Omental fat pad (tissue), 3 donors: ENCODE measurements at regions not wholly inside any gene's neighbourhood (a gene's known extent, or its start where the extent isn't known, plus 50 kb on each side); places are given as distances from the start of the nearest gene placed in this dataset.

Experiments
- ATAC-seq: fragments of 150-250 bp; one replicate; pipeline ENCODE4 v1.9.1; 2016; ENCODE audit warnings: mild to moderate bottlenecking, moderate library complexity; ENCODE audit not compliant: low FRiP score
- DNase-seq: peaks from one replicate; pipeline ENCODE4 v3.0.0-alpha.2; 2019; ENCODE audit warnings: low spot score
- CTCF ChIP-seq, 3 donors: fragments of 450-650 bp; IDR thresholded peaks; one replicate each; pipeline ENCODE4 v1.5.1; 2016 to 2017; ENCODE audit warnings: antibody characterized with exemption in 3 of 3, mild to moderate bottlenecking in 3 of 3, moderate library complexity in 2 of 3

DNA sequence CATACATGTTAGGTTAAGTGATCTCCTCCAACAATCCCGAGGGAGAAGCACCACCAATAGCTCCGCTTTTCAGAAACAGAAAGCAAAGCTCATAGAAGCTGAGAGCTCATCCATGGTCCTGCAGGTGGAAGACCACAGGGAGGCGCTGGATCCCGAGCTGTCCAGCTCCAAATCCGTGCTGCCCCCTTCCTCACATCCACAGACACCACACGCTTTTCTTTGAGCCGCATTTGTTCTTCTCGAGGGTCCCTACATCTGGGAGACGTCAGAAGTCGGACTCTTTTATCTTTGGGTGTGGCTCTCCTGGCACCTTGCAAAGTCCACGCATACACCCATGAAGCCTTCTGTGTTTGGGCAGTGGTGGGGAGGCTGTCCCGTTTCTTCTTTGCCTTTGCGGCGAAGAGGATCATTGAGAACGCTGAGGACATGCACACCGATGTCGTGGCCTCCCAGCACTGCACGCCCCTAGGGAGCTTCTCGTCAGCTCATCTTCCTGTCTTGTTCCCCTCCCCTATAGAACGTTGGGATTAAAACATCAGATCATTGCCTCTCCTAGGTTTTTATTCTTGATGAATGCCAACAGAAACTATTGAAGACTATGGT is 184.8 kb downstream of the TEX29 start:
- ATAC-seq (no peak), DNase-seq (no peak)
- TF ChIP-seq CTCF (IDR thresholded peaks at IDR 0.05) = no peak

GRCh38 chr13:111506125-111506524 is 185.7 kb downstream of the TEX29 start:
- DNase-seq = no peak
- TF ChIP-seq CTCF (IDR thresholded peaks at IDR 0.05) = no peak
- ATAC-seq = no peak

GRCh38 chr13:111506621-111507020 is 186.2 kb downstream of the TEX29 start:
- no peak for TF ChIP-seq CTCF (IDR thresholded peaks at IDR 0.05)
- no peak for ATAC-seq
- no peak for DNase-seq

- ATAC-seq = no peak
- TF ChIP-seq CTCF (IDR thresholded peaks at IDR 0.05) = no peak
- DNase-seq = no peak
Observed at GRCh38 chr13:111508164-111508870, 187.9 kb downstream of the TEX29 start.

DNA sequence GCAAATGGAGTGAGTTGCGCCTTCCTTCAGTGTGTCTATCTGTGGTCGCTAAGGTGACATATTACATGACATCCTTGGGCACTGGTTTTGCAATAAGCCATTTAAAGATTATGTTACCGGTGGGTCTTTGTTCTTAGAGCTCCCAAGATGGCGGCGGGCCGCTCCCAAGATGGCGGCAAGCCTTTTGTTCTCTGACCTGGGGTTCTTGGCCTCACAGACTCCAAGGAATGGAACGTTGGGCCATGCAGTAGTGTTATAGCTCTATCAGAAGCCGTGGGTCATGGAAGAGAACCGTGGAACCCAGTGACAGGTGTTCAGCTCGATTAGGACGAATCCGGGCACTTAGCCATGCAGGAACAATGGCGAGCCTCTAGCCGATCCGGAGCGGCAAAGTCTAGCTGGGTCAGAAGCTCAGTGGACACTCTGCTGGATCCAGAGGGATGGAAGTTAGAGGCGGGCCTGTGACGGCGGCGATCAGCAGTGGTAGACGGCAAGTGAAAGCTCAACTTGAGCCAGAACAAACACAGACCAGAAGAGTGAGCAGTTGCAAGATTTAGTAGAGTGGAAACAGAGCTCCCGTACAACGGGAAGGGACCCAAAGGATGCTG is 188.6 kb downstream of the TEX29 start:
- no peak for ATAC-seq
- TF ChIP-seq CTCF (IDR thresholded peaks at IDR 0.05) = no peak
- DNase-seq = no peak

DNA sequence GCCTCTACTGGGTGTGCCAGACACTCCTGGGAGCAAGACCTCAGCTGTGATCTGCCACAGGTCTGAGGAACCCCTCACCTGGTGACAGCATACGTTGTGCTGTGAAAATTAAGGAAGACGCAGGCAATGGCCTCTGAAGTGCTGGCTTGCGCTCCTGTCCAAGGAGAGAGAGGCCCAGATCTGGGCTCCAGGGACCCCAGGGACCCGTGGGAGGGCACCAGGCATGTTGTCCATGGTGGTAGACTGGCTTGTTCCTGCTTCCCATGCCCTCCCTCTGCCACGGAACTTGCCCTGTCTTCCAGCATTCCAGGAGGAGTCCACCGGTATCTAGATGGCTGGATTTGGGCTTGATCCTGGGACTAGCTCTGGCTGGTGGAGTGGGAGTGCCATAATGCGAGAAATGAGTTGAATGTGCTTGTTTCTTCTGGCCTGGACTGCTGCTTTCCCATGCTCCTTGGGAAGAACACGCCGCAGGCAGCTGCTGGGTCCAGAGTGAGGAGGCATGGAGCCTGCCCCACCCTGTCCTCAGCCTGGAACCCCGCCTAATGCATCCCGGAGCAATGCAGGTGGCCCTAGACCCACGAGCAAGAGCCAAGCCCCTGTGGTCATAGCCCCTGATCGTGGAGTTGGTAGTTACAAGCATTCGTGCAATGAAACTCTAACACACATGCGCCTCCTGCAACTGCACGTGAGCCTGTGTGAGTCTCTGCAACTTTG is 190.2 kb downstream of the TEX29 start:
- no peak for TF ChIP-seq CTCF (IDR thresholded peaks at IDR 0.05)
- ATAC-seq (no peak), DNase-seq (no peak)
